ENCODE measurements at regions not wholly inside any gene's neighbourhood (a gene's known extent, or its start where the extent isn't known, plus 50 kb on each side); places are given as distances from the start of the nearest gene placed in this dataset.

GRCh38 chr10:3919709-3920308 is 134.8 kb upstream of the KLF6 start:
- TF ChIP-seq CTCF (IDR thresholded peaks at IDR 0.05) (no peak), POLR2A (IDR thresholded peaks at IDR 0.05) (no peak)
